GM18867 (cell line): ENCODE measurements at regions not wholly inside any gene's neighbourhood (a gene's known extent, or its start where the extent isn't known, plus 50 kb on each side); places are given as distances from the start of the nearest gene placed in this dataset.

ENCODE experiments used
- ATAC-seq: cut with Tn5 transposase; IDR thresholded peaks from one replicate; pipeline ENCODE4 v1.9.1; 2021; ENCODE audit warnings: mild to moderate bottlenecking, moderate library complexity; ENCODE audit not compliant: unreplicated experiment

- ATAC-seq = no peak
These were observed 54.6 kb upstream of the DEPDC1 start for GRCh38 chr1:68551459-68551858.

- no peak for ATAC-seq
These were observed 61.6 kb upstream of the DEPDC1 start for GRCh38 chr1:68558321-68559026.

- no peak for ATAC-seq
These were observed 69.0 kb upstream of the DEPDC1 start for GRCh38 chr1:68565923-68566322.

GRCh38 chr1:68570871-68571270 lies 74.0 kb upstream of the DEPDC1 start:
- no peak for ATAC-seq

- ATAC-seq = no peak
These were observed 74.8 kb upstream of the DEPDC1 start for GRCh38 chr1:68571454-68572235.

- no peak for ATAC-seq
These were observed 88.5 kb upstream of the DEPDC1 start for GRCh38 chr1:68585351-68585750.

- ATAC-seq = no peak
These were observed 89.9 kb upstream of the DEPDC1 start for GRCh38 chr1:68586766-68587165.

GRCh38 chr1:68588304-68588703 lies 91.4 kb upstream of the DEPDC1 start:
- ATAC-seq = no peak

- ATAC-seq = no peak
These were observed 93.6 kb upstream of the DEPDC1 start for GRCh38 chr1:68590473-68590872.

GRCh38 chr1:68594851-68595250 lies 98.0 kb upstream of the DEPDC1 start:
- no peak for ATAC-seq

GRCh38 chr1:68600049-68600661 lies 103.3 kb upstream of the DEPDC1 start:
- ATAC-seq = no peak

GRCh38 chr1:68608289-68608688 lies 111.4 kb upstream of the DEPDC1 start:
- no peak for ATAC-seq

GRCh38 chr1:68615312-68615711 lies 118.4 kb upstream of the DEPDC1 start:
- no peak for ATAC-seq

GRCh38 chr1:68617942-68618341 lies 121.1 kb upstream of the DEPDC1 start:
- no peak for ATAC-seq

- ATAC-seq = no peak
These were observed 123.7 kb upstream of the DEPDC1 start for GRCh38 chr1:68620571-68620970.

- no peak for ATAC-seq
These were observed 126.8 kb upstream of the DEPDC1 start for GRCh38 chr1:68623700-68624099.

- no peak for ATAC-seq
These were observed 127.4 kb upstream of the DEPDC1 start for GRCh38 chr1:68624233-68624632.

- ATAC-seq = no peak
These were observed 128.7 kb upstream of the DEPDC1 start for GRCh38 chr1:68625624-68626023.

- no peak for ATAC-seq
These were observed 136.4 kb upstream of the DEPDC1 start for GRCh38 chr1:68633141-68633919.

- ATAC-seq = no peak
These were observed 147.6 kb upstream of the DEPDC1 start for GRCh38 chr1:68644504-68644903.

- ATAC-seq = no peak
These were observed 154.2 kb upstream of the DEPDC1 start for GRCh38 chr1:68651115-68651514.
